HEK293 (cell line): ENCODE measurements at regions not wholly inside any gene's neighbourhood (a gene's known extent, or its start where the extent isn't known, plus 50 kb on each side); places are given as distances from the start of the nearest gene placed in this dataset.

Experiments
- CTCF ChIP-seq: fragments of 450-650 bp; formaldehyde crosslinking; IDR thresholded peaks from 2 replicates; pipeline ENCODE4 v1.5.1; 2016; ENCODE audit warnings: missing biosample characterization, missing genetic modification characterization
- HOXD13 ChIP-seq: sonication (generic); formaldehyde crosslinking; IDR thresholded peaks from 2 replicates; pipeline ENCODE4 v1.8.0; 2022; ENCODE audit warnings: missing genetic modification reagents, borderline replicate concordance
- KLF7 ChIP-seq: fragments of 450-650 bp; formaldehyde crosslinking; IDR thresholded peaks from 2 replicates; pipeline ENCODE4 v1.5.1; 2016; ENCODE audit warnings: missing biosample characterization, missing genetic modification characterization, borderline replicate concordance
- PRDM10 ChIP-seq: fragments of 450-650 bp; formaldehyde crosslinking; IDR thresholded peaks from 2 replicates; pipeline ENCODE4 v1.5.1; 2016; ENCODE audit warnings: missing biosample characterization, missing genetic modification characterization
- TCF7L2 ChIP-seq: IDR thresholded peaks from 2 replicates; pipeline ENCODE4 v1.6.1; 2011; ENCODE audit warnings: low read depth, mild to moderate bottlenecking, inconsistent platforms, low read length, moderate library complexity, borderline replicate concordance

- TF ChIP-seq CTCF, result no peak
- no peak for TF ChIP-seq HOXD13 (CRISPR knock-in tag)
- no peak for TF ChIP-seq TCF7L2
- TF ChIP-seq KLF7 (tag by site-specific recombination), result no peak
- TF ChIP-seq PRDM10 (tag by site-specific recombination), result no peak
Observed at GRCh38 chr18:72993250-72993649, 125.5 kb upstream of the NETO1 start.
